K562 (cell line): ENCODE measurements at regions not wholly inside any gene's neighbourhood (a gene's known extent, or its start where the extent isn't known, plus 50 kb on each side); places are given as distances from the start of the nearest gene placed in this dataset.

Source experiments
- ATAC-seq: fragments of 200-7000 bp; cut with Tn5 transposase; 3 replicates; pipeline ENCODE4 v1.9.1; 2020; ENCODE audit warnings: moderate library complexity
- BruUV-seq: library from RNA; stranded (reverse); fragments of 400-500 nt; replicated peaks from 2 replicates; lab custom pipeline; 2021; lab: Mats Ljungman, UMichigan
- CTCF ChIA-PET: fragments of 300-600 bp; formaldehyde crosslinking; extraction: SDS; loops from one replicate; lab custom pipeline; 2021; ENCODE audit warnings: low intra/inter-chr PET ratio; lab: Yijun Ruan, JAX
- POLR2A ChIA-PET: fragments of 300-600, 350-650 bp; sonication (Branson Sonifier 250); formaldehyde crosslinking; extraction: SDS; loops from one replicate; lab custom pipeline; 2021; ENCODE audit warnings: antibody characterized with exemption, inconsistent platforms; lab: Yijun Ruan, JAX
- DNase-seq, 4 experiments: peaks; one replicate each; pipeline versions ENCODE4 v3.0.0 to v3.0.0-alpha.2; 2011 to 2018; ENCODE audit warnings: low spot score in 3 of 4, mixed read lengths in 3 of 4; ENCODE audit errors: extremely low read depth in 1 of 4
- FAIRE-seq: peaks from 2 replicates; lab custom pipeline; 2011; peaks lifted over from hg19 to GRCh38; lab: Jason Lieb, UNC
- H2AFZ ChIP-seq: 2 replicates; pipeline ENCODE4 v1.6.0; 2011; ENCODE audit warnings: low read depth, low read length, control low read depth, inconsistent platforms
- H3K27ac ChIP-seq: fragments of 200-600 bp; 3 replicates; pipeline ENCODE4 v1.8.0; 2011; ENCODE audit warnings: low read depth, mild to moderate bottlenecking, control low read depth, inconsistent platforms, low read length, moderate library complexity, mixed read lengths; ENCODE audit errors: extremely low read depth
- H3K27me3 ChIP-seq, 2 experiments: fragments of 300-600 bp in 1 of 2; 2 replicates in 1 of 2; 3 replicates in 1 of 2; pipeline versions ENCODE4 v1.6.0 to v1.8.0; 2011; ENCODE audit warnings: inconsistent platforms in 2 of 2, low read length in 2 of 2, mild to moderate bottlenecking in 1 of 2, mixed read lengths in 1 of 2, moderate library complexity in 1 of 2; ENCODE audit not compliant: control insufficient read depth in 2 of 2, insufficient read depth in 2 of 2
- H3K36me3 ChIP-seq: fragments of 300-600 bp; 3 replicates; pipeline ENCODE4 v1.8.0; 2011; ENCODE audit warnings: mild to moderate bottlenecking, low read length, inconsistent platforms; ENCODE audit not compliant: control insufficient read depth, insufficient read depth
- H3K4me1 ChIP-seq, 2 experiments: fragments of 200-600 bp in 1 of 2; replicated peaks in 1 of 2; 2 replicates in 1 of 2; 3 replicates in 1 of 2; pipeline versions ENCODE4 v1.5.1 to v1.8.0; 2011; ENCODE audit warnings: inconsistent platforms in 2 of 2, low read length in 2 of 2, mild to moderate bottlenecking in 1 of 2, mixed read lengths in 1 of 2, moderate library complexity in 1 of 2; ENCODE audit not compliant: control insufficient read depth in 2 of 2, insufficient read depth in 2 of 2
- H3K4me2 ChIP-seq: 2 replicates; pipeline ENCODE4 v1.6.1; 2011; ENCODE audit warnings: low read length, control low read depth, inconsistent platforms, mixed read lengths; ENCODE audit not compliant: insufficient read depth
- H3K4me3 ChIP-seq: fragments of 200-600 bp; sonication (generic), shearing (Covaris generic); 2 replicates; pipeline ENCODE4 v1.5.1; 2016; ENCODE audit warnings: control low read depth, inconsistent platforms
- H3K79me2 ChIP-seq: fragments of 200-600 bp; 3 replicates; pipeline ENCODE4 v1.8.0; 2011; ENCODE audit warnings: low read length, inconsistent platforms; ENCODE audit not compliant: control insufficient read depth, insufficient read depth
- H3K9ac ChIP-seq, 2 experiments: 2 replicates each; pipeline versions ENCODE4 v1.6.0 to v1.6.1; 2011; ENCODE audit warnings: low read depth in 2 of 2, low read length in 2 of 2, control low read depth in 1 of 2, inconsistent platforms in 1 of 2, mild to moderate bottlenecking in 1 of 2, mixed read lengths in 1 of 2; ENCODE audit not compliant: insufficient read depth in 1 of 2
- H3K9me1 ChIP-seq: one replicate; pipeline ENCODE4 v1.6.0; 2011; ENCODE audit warnings: inconsistent platforms, mild to moderate bottlenecking, low read length, moderate library complexity; ENCODE audit not compliant: control insufficient read depth, insufficient read depth
- H3K9me3 ChIP-seq: replicated peaks from 2 replicates; pipeline ENCODE4 v1.5.1; 2011; ENCODE audit warnings: low read depth, low read length, inconsistent platforms; ENCODE audit not compliant: control insufficient read depth, insufficient read depth
- H4K20me1 ChIP-seq: replicated peaks from 2 replicates; pipeline ENCODE4 v1.6.1; 2011; ENCODE audit warnings: low read length, inconsistent platforms, mixed read lengths; ENCODE audit not compliant: control insufficient read depth, insufficient read depth
- GATA2 ChIP-seq: sonication (generic); formaldehyde crosslinking; IDR thresholded peaks from 2 replicates; pipeline ENCODE4 v1.4.0; 2020; ENCODE audit warnings: mild to moderate bottlenecking, missing genetic modification reagents
- HNRNPH1 ChIP-seq: fragments of 200-400 bp; formaldehyde crosslinking; optimal IDR thresholded peaks from 2 replicates; pipeline ENCODE3; 2017; ENCODE audit warnings: low read depth, mild to moderate bottlenecking, low read length, moderate library complexity
- MAFF ChIP-seq: IDR thresholded peaks from 2 replicates; pipeline ENCODE4 v1.6.1; 2012; ENCODE audit warnings: low read length, improper control_type of control experiment
- MECOM ChIP-seq: fragments of 250-450 bp; sonication (Bioruptor Pico); IDR thresholded peaks from 2 replicates; pipeline ENCODE4 v1.8.0; 2022; ENCODE audit warnings: inconsistent platforms
- PRMT5 ChIP-seq: sonication (generic); formaldehyde crosslinking; IDR thresholded peaks from 2 replicates; pipeline ENCODE4 v1.5.0; 2020; ENCODE audit warnings: missing genetic modification reagents
- ZNF239 ChIP-seq: fragments of 250-450 bp; sonication (Bioruptor Pico); IDR thresholded peaks from 2 replicates; pipeline ENCODE4 v1.4.0; 2020; ENCODE audit warnings: mild to moderate bottlenecking
- WGBS: fragments of 100-300 bp; shearing (Covaris generic); methylation state at CpG from one replicate; pipeline ENCODE4 v1.1.6; 2016; ENCODE audit warnings: low coverage, mixed read lengths; ENCODE audit not compliant: insufficient coverage; ENCODE audit errors: missing lambda C conversion rate; 5-methylcytosine and 5-hydroxymethylcytosine counted together
- in situ Hi-C: fragments of 300-500 bp; cut with MboI; formaldehyde crosslinking; loops from 4 replicates; pipeline ENCODE4 v1.15.0; 2018; ENCODE audit warnings: inconsistent platforms, mixed read lengths
- intact Hi-C: fragments of 100-400 bp; cut with micrococcal nuclease; formaldehyde crosslinking; loops from 2 replicates; pipeline ENCODE4 v1.14.2; 2022
- TF ChIP-seq, protein P1 (sequence below): fragments of 450-650 bp; IDR thresholded peaks from 2 replicates; pipeline ENCODE4 v1.6.1; 2017; ENCODE audit warnings: mild to moderate bottlenecking, moderate library complexity
- TF ChIP-seq, protein P2 (sequence below): IDR thresholded peaks from 2 replicates; pipeline ENCODE4 v1.6.1; 2011; ENCODE audit warnings: borderline replicate concordance, low read depth, mild to moderate bottlenecking, moderate library complexity, low read length; ENCODE audit not compliant: insufficient read depth, poor library complexity, severe bottlenecking
- TF ChIP-seq, protein P3 (sequence below), 3 experiments: fragments of 200-800 bp in 1 of 3; fragments of 250-450 bp in 1 of 3; fragments of 450-650 bp in 1 of 3; sonication (Bioruptor Pico) in 1 of 3; sonication (Bioruptor generic) in 1 of 3; formaldehyde crosslinking in 1 of 3; IDR thresholded peaks; 2 replicates each; pipeline versions ENCODE4 v1.6.1 to v1.8.0; 2016 to 2022; ENCODE audit warnings: mild to moderate bottlenecking in 2 of 3, missing genetic modification characterization in 2 of 3, missing compliant biosample characterization in 1 of 3, moderate library complexity in 1 of 3
- TF ChIP-seq, protein P4 (sequence below): sonication (generic); formaldehyde crosslinking; IDR thresholded peaks from 2 replicates; pipeline ENCODE4 v1.8.0; 2023; ENCODE audit warnings: mild to moderate bottlenecking, missing genetic modification reagents

- BruUV-seq, result no TSS peak
- Histone ChIP-seq H2AFZ (no peak overlapping the region), H3K4me2 (no peak overlapping the region), H3K27me3 (no peaks in the 10 kb centered on the region), H3K9ac (no peak overlapping the region), H3K79me2 (no peaks in the 10 kb centered on the region), H3K36me3 (no peaks in the 10 kb centered on the region), H3K4me1 (no peaks in the 10 kb centered on the region), H3K27ac (no peak overlapping the region), H3K4me3 (no peak overlapping the region), H3K9me1 (no peaks in the 10 kb centered on the region), H3K9me3 (no peaks in the 10 kb centered on the region), H4K20me1 (no peaks in the 10 kb centered on the region)
- no peak for ATAC-seq
- DNase-seq, result no peak
- CTCF ChIA-PET, result no interaction called here
- in situ Hi-C loops (no loop called here), intact Hi-C loops (no loop called here)
- WGBS, result 0% methylated on average over 2 of the region's 2 CpGs
- POLR2A ChIA-PET, result no interaction called here
- FAIRE-seq, result no peak
- TF ChIP-seq MECOM (CRISPR knock-in tag) (no peak), GATA2 (CRISPR knock-in tag) (no peak), MAFF (no peak), PRMT5 (no peak), ZNF239 (CRISPR knock-in tag) (no peak), HNRNPH1 (no peak)
- TF ChIP-seq, protein P1, sequence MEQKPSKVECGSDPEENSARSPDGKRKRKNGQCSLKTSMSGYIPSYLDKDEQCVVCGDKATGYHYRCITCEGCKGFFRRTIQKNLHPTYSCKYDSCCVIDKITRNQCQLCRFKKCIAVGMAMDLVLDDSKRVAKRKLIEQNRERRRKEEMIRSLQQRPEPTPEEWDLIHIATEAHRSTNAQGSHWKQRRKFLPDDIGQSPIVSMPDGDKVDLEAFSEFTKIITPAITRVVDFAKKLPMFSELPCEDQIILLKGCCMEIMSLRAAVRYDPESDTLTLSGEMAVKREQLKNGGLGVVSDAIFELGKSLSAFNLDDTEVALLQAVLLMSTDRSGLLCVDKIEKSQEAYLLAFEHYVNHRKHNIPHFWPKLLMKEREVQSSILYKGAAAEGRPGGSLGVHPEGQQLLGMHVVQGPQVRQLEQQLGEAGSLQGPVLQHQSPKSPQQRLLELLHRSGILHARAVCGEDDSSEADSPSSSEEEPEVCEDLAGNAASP, result no peak
- TF ChIP-seq, protein P2, sequence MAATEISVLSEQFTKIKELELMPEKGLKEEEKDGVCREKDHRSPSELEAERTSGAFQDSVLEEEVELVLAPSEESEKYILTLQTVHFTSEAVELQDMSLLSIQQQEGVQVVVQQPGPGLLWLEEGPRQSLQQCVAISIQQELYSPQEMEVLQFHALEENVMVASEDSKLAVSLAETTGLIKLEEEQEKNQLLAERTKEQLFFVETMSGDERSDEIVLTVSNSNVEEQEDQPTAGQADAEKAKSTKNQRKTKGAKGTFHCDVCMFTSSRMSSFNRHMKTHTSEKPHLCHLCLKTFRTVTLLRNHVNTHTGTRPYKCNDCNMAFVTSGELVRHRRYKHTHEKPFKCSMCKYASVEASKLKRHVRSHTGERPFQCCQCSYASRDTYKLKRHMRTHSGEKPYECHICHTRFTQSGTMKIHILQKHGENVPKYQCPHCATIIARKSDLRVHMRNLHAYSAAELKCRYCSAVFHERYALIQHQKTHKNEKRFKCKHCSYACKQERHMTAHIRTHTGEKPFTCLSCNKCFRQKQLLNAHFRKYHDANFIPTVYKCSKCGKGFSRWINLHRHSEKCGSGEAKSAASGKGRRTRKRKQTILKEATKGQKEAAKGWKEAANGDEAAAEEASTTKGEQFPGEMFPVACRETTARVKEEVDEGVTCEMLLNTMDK, result no peak
- TF ChIP-seq, protein P3, sequence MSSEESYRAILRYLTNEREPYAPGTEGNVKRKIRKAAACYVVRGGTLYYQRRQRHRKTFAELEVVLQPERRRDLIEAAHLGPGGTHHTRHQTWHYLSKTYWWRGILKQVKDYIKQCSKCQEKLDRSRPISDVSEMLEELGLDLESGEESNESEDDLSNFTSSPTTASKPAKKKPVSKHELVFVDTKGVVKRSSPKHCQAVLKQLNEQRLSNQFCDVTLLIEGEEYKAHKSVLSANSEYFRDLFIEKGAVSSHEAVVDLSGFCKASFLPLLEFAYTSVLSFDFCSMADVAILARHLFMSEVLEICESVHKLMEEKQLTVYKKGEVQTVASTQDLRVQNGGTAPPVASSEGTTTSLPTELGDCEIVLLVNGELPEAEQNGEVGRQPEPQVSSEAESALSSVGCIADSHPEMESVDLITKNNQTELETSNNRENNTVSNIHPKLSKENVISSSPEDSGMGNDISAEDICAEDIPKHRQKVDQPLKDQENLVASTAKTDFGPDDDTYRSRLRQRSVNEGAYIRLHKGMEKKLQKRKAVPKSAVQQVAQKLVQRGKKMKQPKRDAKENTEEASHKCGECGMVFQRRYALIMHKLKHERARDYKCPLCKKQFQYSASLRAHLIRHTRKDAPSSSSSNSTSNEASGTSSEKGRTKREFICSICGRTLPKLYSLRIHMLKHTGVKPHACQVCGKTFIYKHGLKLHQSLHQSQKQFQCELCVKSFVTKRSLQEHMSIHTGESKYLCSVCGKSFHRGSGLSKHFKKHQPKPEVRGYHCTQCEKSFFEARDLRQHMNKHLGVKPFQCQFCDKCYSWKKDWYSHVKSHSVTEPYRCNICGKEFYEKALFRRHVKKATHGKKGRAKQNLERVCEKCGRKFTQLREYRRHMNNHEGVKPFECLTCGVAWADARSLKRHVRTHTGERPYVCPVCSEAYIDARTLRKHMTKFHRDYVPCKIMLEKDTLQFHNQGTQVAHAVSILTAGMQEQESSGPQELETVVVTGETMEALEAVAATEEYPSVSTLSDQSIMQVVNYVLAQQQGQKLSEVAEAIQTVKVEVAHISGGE (CRISPR knock-in tag; IDR thresholded peaks at IDR 0.05), result no peak
- TF ChIP-seq, protein P4, sequence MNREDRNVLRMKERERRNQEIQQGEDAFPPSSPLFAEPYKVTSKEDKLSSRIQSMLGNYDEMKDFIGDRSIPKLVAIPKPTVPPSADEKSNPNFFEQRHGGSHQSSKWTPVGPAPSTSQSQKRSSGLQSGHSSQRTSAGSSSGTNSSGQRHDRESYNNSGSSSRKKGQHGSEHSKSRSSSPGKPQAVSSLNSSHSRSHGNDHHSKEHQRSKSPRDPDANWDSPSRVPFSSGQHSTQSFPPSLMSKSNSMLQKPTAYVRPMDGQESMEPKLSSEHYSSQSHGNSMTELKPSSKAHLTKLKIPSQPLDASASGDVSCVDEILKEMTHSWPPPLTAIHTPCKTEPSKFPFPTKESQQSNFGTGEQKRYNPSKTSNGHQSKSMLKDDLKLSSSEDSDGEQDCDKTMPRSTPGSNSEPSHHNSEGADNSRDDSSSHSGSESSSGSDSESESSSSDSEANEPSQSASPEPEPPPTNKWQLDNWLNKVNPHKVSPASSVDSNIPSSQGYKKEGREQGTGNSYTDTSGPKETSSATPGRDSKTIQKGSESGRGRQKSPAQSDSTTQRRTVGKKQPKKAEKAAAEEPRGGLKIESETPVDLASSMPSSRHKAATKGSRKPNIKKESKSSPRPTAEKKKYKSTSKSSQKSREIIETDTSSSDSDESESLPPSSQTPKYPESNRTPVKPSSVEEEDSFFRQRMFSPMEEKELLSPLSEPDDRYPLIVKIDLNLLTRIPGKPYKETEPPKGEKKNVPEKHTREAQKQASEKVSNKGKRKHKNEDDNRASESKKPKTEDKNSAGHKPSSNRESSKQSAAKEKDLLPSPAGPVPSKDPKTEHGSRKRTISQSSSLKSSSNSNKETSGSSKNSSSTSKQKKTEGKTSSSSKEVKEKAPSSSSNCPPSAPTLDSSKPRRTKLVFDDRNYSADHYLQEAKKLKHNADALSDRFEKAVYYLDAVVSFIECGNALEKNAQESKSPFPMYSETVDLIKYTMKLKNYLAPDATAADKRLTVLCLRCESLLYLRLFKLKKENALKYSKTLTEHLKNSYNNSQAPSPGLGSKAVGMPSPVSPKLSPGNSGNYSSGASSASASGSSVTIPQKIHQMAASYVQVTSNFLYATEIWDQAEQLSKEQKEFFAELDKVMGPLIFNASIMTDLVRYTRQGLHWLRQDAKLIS (CRISPR knock-in tag), result no peak
Measured at GRCh38 chr9:118538959-118539358, 830.3 kb downstream of the BRINP1 start.
